ENCODE measurements at regions not wholly inside any gene's neighbourhood (a gene's known extent, or its start where the extent isn't known, plus 50 kb on each side); places are given as distances from the start of the nearest gene placed in this dataset.

DNA sequence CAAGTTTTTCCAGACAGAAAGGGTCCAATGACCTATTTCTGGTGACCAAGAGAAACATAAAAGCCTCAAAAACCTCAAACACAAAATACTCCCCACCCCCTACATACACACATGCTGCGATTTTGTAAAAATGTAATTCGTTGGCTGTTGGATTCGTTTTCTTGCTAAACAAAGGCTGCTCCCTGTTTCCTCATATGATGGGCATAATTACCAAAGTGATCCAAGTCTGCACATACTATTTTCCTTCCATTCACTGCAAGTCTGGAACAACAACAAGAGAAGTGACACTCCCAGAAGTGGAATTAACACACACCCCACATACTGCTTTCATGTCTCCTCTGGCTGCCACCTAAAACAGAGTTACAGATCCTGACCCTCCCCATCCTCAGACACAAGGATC, 131.9 kb downstream of the RAP2A start:
- DNase-seq (ENCODE audit: extremely low spot score): no peak
- POLR2A ChIA-PET: no interaction called here
- TF ChIP-seq SUZ12 (IDR thresholded peaks at IDR 0.05): no peak
- TF ChIP-seq NFRKB (IDR thresholded peaks at IDR 0.05): no peak
- TF ChIP-seq ELF4 (IDR thresholded peaks at IDR 0.05): no peak
- no peak for TF ChIP-seq L3MBTL2 (conservative IDR thresholded peaks at IDR 0.05)
- TF ChIP-seq FOXA1 (IDR thresholded peaks at IDR 0.05): no peak
- no peak for TF ChIP-seq TARDBP (IDR thresholded peaks at IDR 0.05)
- TF ChIP-seq HDGF (IDR thresholded peaks at IDR 0.05; ENCODE audit: borderline replicate concordance): no peak
- TF ChIP-seq FOXK2 (IDR thresholded peaks at IDR 0.05): no peak
- no peak for TF ChIP-seq FOXM1 (IDR thresholded peaks at IDR 0.05; ENCODE audit: borderline replicate concordance)
- no peak for TF ChIP-seq ZNF384 (IDR thresholded peaks at IDR 0.05)
- TF ChIP-seq, protein P1, sequence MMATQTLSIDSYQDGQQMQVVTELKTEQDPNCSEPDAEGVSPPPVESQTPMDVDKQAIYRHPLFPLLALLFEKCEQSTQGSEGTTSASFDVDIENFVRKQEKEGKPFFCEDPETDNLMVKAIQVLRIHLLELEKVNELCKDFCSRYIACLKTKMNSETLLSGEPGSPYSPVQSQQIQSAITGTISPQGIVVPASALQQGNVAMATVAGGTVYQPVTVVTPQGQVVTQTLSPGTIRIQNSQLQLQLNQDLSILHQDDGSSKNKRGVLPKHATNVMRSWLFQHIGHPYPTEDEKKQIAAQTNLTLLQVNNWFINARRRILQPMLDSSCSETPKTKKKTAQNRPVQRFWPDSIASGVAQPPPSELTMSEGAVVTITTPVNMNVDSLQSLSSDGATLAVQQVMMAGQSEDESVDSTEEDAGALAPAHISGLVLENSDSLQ (IDR thresholded peaks at IDR 0.05): no peak
- TF ChIP-seq SP1 (IDR thresholded peaks at IDR 0.05): no peak
- no peak for TF ChIP-seq CTBP1 (IDR thresholded peaks at IDR 0.05; ENCODE audit: borderline replicate concordance)
- TF ChIP-seq ARNT (IDR thresholded peaks at IDR 0.05): no peak
- TF ChIP-seq BHLHE40 (IDR thresholded peaks at IDR 0.05; ENCODE audit: borderline replicate concordance): no peak
- no peak for TF ChIP-seq LEF1 (IDR thresholded peaks at IDR 0.05; ENCODE audit: borderline replicate concordance)
- CTCF ChIA-PET: no interaction called here

DNA sequence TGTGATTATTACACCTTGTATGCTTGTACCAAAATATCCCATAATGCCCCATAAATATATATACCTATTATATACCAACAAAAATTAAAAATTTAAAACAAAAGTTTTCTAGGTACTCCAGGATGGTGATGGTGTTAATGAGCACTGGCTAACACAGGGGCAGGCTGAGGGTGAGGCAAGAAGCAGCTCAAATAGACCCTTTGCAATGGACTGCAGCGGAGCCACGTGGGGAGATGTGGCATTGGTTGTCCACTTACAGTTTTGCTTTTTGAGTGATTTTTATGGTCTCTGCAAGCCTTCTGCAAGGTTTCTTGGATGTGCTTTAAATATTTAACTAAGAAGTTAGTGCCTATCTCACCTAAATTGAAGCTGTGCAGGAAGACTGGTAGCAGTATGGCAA, 132.9 kb downstream of the RAP2A start:
- POLR2A ChIA-PET: no interaction called here
- CTCF ChIA-PET: no interaction called here
- TF ChIP-seq HDGF (IDR thresholded peaks at IDR 0.05; ENCODE audit: borderline replicate concordance) (no peak), LEF1 (IDR thresholded peaks at IDR 0.05; ENCODE audit: borderline replicate concordance) (no peak), SP1 (IDR thresholded peaks at IDR 0.05) (no peak), FOXM1 (IDR thresholded peaks at IDR 0.05; ENCODE audit: borderline replicate concordance) (no peak), BHLHE40 (IDR thresholded peaks at IDR 0.05; ENCODE audit: borderline replicate concordance) (no peak), ARNT (IDR thresholded peaks at IDR 0.05) (no peak)
- DNase-seq (ENCODE audit: extremely low spot score): no peak

DNA sequence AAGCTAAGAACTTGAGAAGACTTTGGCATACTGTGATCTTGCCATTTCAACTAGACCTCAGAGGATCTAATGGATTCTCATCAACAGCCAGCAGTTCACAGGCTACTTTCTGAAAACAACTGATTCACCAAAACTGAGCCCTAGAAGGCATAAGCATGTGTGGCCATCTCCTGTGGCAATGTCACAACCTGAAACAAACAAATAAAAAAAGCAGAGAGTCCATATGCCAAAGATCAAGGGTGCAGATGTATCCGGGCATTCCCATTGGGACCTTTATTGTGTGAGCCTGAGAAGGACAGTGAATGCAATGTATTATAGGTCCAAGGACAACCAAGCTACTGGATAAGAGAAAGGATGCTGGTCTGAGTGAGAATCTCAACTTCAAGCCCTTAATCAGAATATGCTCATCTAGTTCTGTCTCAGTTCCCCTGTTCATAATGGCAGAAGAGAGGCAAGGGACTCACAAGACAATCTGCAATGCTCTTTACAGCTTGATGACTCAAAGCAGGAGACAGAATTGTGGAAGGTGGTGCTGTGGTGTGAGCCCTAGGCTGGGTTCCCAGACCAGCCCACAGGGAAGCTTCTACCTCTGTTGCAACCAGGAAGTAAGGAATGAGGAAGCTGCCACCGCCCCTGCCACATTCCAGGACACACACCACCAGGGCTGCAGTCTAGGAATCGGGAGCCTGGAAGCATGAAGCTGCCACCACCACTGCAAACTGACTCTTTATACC, 133.7 kb downstream of the RAP2A start:
- no peak for DNase-seq (ENCODE audit: extremely low spot score)
- TF ChIP-seq FOXM1 (IDR thresholded peaks at IDR 0.05; ENCODE audit: borderline replicate concordance) (no peak), FOXK2 (IDR thresholded peaks at IDR 0.05) (no peak), CTBP1 (IDR thresholded peaks at IDR 0.05; ENCODE audit: borderline replicate concordance) (no peak)
- CTCF ChIA-PET: no interaction called here
- POLR2A ChIA-PET: no interaction called here

DNA sequence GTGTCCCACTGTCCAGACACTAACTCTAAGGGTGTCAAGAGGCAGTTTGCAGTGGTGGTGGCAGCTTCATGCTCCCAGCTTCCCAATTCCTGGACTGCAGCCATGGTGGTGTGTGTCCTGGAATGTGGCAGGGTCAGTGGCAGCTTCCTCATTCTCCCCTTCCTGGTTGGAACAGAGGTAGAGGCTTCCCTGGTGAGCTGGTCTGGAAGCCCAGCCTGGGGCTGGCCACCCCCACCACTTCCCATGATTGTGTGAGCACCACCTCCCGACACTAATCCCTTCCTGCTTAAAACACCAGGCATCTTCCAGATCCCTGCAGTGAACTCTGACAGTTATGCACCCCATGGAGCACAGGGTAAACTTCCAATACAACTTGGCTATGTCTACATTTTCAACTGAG, 134.9 kb downstream of the RAP2A start:
- TF ChIP-seq L3MBTL2 (conservative IDR thresholded peaks at IDR 0.05) (no peak), NFRKB (IDR thresholded peaks at IDR 0.05) (no peak), SUZ12 (IDR thresholded peaks at IDR 0.05) (no peak), ZNF384 (IDR thresholded peaks at IDR 0.05) (no peak), HDGF (IDR thresholded peaks at IDR 0.05; ENCODE audit: borderline replicate concordance) (no peak), ARNT (IDR thresholded peaks at IDR 0.05) (no peak), BHLHE40 (IDR thresholded peaks at IDR 0.05; ENCODE audit: borderline replicate concordance) (no peak), FOXA1 (IDR thresholded peaks at IDR 0.05) (no peak), ELF4 (IDR thresholded peaks at IDR 0.05) (no peak), LEF1 (IDR thresholded peaks at IDR 0.05; ENCODE audit: borderline replicate concordance) (no peak), CTBP1 (IDR thresholded peaks at IDR 0.05; ENCODE audit: borderline replicate concordance) (no peak), FOXM1 (IDR thresholded peaks at IDR 0.05; ENCODE audit: borderline replicate concordance) (no peak), TARDBP (IDR thresholded peaks at IDR 0.05) (no peak), FOXK2 (IDR thresholded peaks at IDR 0.05) (no peak), SP1 (IDR thresholded peaks at IDR 0.05) (no peak)
- TF ChIP-seq, protein P1 (IDR thresholded peaks at IDR 0.05): no peak
- no peak for DNase-seq (ENCODE audit: extremely low spot score)
- ChIA-PET POLR2A (no interaction called here), CTCF (interaction anchor here (1.1 kb wide), 1 partner anchor 15 kb away, joined by 4 read pairs; no protein-coding TSS in a partner anchor)

DNA sequence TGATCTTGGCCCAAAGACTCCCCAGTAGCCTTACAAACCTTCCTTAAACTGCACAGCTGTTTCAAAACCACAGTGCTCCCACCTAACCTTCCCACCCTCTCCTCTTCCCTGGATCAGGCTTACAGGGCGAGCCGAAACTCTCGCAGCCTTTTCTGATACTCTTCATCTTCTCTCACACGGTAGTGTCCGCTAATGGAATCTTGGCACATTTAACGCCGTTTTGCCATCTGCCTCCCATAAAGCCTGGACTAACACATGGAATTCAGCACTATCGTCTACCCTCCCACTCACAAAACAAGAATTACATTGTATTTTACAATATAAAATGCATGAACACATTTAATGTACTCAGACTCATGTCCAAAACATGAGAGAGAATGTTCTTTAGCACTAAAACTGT, 135.9 kb downstream of the RAP2A start:
- POLR2A ChIA-PET: no interaction called here
- no peak for DNase-seq (ENCODE audit: extremely low spot score)
- TF ChIP-seq FOXA1 (IDR thresholded peaks at IDR 0.05) (no peak), LEF1 (IDR thresholded peaks at IDR 0.05; ENCODE audit: borderline replicate concordance) (no peak), FOXK2 (IDR thresholded peaks at IDR 0.05) (no peak), NFRKB (IDR thresholded peaks at IDR 0.05) (no peak), SP1 (IDR thresholded peaks at IDR 0.05) (no peak), FOXM1 (IDR thresholded peaks at IDR 0.05; ENCODE audit: borderline replicate concordance) (no peak), TARDBP (IDR thresholded peaks at IDR 0.05) (no peak), SUZ12 (IDR thresholded peaks at IDR 0.05) (no peak), CTBP1 (IDR thresholded peaks at IDR 0.05; ENCODE audit: borderline replicate concordance) (no peak), L3MBTL2 (conservative IDR thresholded peaks at IDR 0.05) (no peak), ARNT (IDR thresholded peaks at IDR 0.05) (no peak), ZNF384 (IDR thresholded peaks at IDR 0.05) (no peak), BHLHE40 (IDR thresholded peaks at IDR 0.05; ENCODE audit: borderline replicate concordance) (no peak), ELF4 (IDR thresholded peaks at IDR 0.05) (no peak), HDGF (IDR thresholded peaks at IDR 0.05; ENCODE audit: borderline replicate concordance) (no peak)
- TF ChIP-seq, protein P1 (IDR thresholded peaks at IDR 0.05): no peak
- CTCF ChIA-PET: no interaction called here

DNA sequence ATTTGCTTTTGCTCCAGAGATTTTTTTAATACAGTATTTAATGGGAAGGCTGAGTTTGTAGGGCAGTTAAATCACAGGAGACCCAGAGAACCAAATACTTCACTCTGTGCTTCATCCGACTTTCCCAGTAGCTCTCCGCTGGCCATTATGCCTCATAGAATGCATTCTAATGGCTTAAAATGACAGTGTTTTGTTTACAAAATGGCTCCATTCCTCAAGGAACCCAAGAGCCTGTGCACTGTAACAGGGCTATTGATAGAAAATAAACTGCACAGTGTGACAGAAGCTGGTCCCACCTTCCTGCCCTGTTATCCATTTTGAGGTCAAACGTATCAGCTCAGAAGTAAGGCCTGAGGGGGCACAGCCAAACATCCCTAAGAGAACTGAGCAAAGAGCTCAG, 136.5 kb downstream of the RAP2A start:
- TF ChIP-seq NFRKB (IDR thresholded peaks at IDR 0.05) (no peak), CTBP1 (IDR thresholded peaks at IDR 0.05; ENCODE audit: borderline replicate concordance) (no peak), LEF1 (IDR thresholded peaks at IDR 0.05; ENCODE audit: borderline replicate concordance) (no peak), ZNF384 (IDR thresholded peaks at IDR 0.05) (no peak), L3MBTL2 (conservative IDR thresholded peaks at IDR 0.05) (no peak), BHLHE40 (IDR thresholded peaks at IDR 0.05; ENCODE audit: borderline replicate concordance) (no peak), TARDBP (IDR thresholded peaks at IDR 0.05) (no peak), FOXA1 (IDR thresholded peaks at IDR 0.05) (no peak), FOXK2 (IDR thresholded peaks at IDR 0.05) (no peak), SP1 (IDR thresholded peaks at IDR 0.05) (no peak), SUZ12 (IDR thresholded peaks at IDR 0.05) (no peak), FOXM1 (IDR thresholded peaks at IDR 0.05; ENCODE audit: borderline replicate concordance) (no peak), ARNT (IDR thresholded peaks at IDR 0.05) (no peak), ELF4 (IDR thresholded peaks at IDR 0.05) (no peak), HDGF (IDR thresholded peaks at IDR 0.05; ENCODE audit: borderline replicate concordance) (no peak)
- TF ChIP-seq, protein P1 (IDR thresholded peaks at IDR 0.05): no peak
- ChIA-PET POLR2A (no interaction called here), CTCF (no interaction called here)
- no peak for DNase-seq (ENCODE audit: extremely low spot score)
